ENCODE measurements at regions not wholly inside any gene's neighbourhood (a gene's known extent, or its start where the extent isn't known, plus 50 kb on each side); places are given as distances from the start of the nearest gene placed in this dataset.

DNA sequence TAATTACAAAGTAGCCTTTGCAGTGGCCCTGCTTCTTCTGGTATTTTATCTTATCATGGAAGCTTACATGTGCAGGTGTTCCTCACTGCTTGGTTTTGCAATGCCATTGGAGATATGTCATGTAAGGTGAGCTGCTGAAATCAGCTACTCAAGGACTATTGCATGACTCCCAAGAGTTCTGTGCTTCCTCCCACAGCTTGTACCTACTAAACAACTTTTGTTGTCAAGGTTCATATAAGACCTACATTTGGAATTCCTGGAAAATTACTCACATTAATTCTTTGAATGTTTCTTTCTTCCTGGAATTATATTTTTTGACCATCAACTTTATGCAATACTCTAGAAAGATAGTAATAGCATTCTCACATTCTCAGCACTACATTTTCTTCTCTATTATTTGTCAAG is 427.5 kb upstream of the HSF2 start:
- Histone ChIP-seq H3K27me3 (replicated peaks; ENCODE audit: control insufficient read depth, insufficient read depth, low read length) (no peaks in the 10 kb centered on the region), H3K9me3 (ENCODE audit: control insufficient read depth, low read length) (peaks cover 6% of the 10 kb centered on the region), H3K4me3 (ENCODE audit: low read length) (no peak overlapping the region), H3K9ac (ENCODE audit: low read length) (no peak overlapping the region), H3K4me1 (ENCODE audit: control insufficient read depth, insufficient read depth, low read length) (peaks cover 30% of the 10 kb centered on the region), H3K36me3 (ENCODE audit: control insufficient read depth, insufficient read depth, low read length, severe bottlenecking) (no peaks in the 10 kb centered on the region)
- DNase-seq (ENCODE audit: low read depth): peak; percentile 40

DNA sequence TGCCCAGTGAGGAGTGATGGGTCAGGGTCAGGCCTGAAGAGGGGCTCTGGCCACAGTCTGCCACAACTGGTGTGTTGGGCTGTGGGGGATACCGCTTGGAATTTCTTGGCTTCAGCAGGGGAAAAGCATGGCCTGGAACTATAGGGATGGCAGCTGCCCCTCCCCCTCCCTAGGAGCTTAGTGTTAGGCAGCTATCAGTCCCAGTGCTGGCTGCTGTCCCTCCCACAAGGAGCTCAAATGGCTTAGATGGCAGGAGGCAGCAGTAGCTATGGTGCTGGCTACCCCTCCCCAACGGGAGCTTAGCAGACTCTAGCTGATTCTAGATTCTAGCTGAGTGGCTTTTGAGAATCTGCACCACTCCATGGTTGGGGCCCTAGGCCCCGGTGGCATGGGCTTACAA is 414.5 kb upstream of the HSF2 start:
- Histone ChIP-seq H3K27me3 (replicated peaks; ENCODE audit: control insufficient read depth, insufficient read depth, low read length) (no peaks in the 10 kb centered on the region), H3K4me3 (ENCODE audit: low read length) (no peak overlapping the region), H3K9ac (ENCODE audit: low read length) (no peak overlapping the region), H3K4me1 (ENCODE audit: control insufficient read depth, insufficient read depth, low read length) (no peaks in the 10 kb centered on the region), H3K36me3 (ENCODE audit: control insufficient read depth, insufficient read depth, low read length, severe bottlenecking) (no peaks in the 10 kb centered on the region), H3K9me3 (ENCODE audit: control insufficient read depth, low read length) (peaks cover 3% of the 10 kb centered on the region)
- DNase-seq (ENCODE audit: low read depth): no peak

DNA sequence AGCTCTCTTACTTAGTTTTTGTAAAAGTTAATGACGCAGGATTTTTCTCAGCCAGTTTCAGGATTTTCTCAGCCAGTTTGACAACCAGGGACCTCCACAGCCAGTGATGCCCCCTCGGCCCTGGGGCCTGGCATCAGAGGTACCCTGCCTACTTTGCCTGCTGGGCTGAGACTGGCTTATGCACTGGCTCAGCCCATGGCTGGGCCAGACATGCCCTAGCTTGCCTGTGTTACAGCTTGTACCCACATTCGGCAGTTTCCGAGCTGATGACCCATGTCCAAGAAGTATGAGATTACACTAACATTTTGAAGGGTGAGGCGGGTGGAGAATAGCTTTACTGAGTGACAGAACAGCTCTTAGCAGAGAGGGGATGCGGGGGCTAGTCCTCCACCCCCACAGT is 406.1 kb upstream of the HSF2 start:
- Histone ChIP-seq H3K27me3 (replicated peaks; ENCODE audit: control insufficient read depth, insufficient read depth, low read length) (no peaks in the 10 kb centered on the region), H3K4me1 (ENCODE audit: control insufficient read depth, insufficient read depth, low read length) (peaks cover 1% of the 10 kb centered on the region), H3K4me3 (ENCODE audit: low read length) (no peak overlapping the region), H3K9me3 (ENCODE audit: control insufficient read depth, low read length) (no peaks in the 10 kb centered on the region), H3K36me3 (ENCODE audit: control insufficient read depth, insufficient read depth, low read length, severe bottlenecking) (no peaks in the 10 kb centered on the region), H3K9ac (ENCODE audit: low read length) (no peak overlapping the region)
- no peak for DNase-seq (ENCODE audit: low read depth)

DNA sequence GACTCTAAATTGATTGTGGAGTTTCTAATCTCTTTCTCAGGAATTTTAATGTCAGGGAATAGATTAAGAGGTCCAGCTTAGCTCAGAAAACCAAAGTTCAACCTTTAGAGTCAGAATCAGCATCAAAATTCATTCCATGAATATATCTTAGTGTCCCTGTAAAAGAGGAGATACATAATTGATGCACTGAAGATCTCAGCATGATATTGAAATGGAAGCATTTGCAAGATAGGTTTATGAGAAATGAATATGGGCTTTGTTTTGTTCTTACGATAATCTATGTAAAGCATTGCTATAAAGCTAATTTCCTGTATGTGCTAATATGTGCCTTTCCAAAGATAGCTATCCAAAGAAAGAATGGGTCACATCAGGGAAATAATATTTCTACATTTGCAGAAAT is 404.5 kb upstream of the HSF2 start:
- DNase-seq (ENCODE audit: low read depth): no peak
- no peaks in the 10 kb centered on the region for H3K9me3 ChIP-seq (ENCODE audit: control insufficient read depth, low read length)
- H3K36me3 ChIP-seq (ENCODE audit: control insufficient read depth, insufficient read depth, low read length, severe bottlenecking): no peaks in the 10 kb centered on the region
- no peak overlapping the region for H3K9ac ChIP-seq (ENCODE audit: low read length)
- peaks cover 5% of the 10 kb centered on the region for H3K4me1 ChIP-seq (ENCODE audit: control insufficient read depth, insufficient read depth, low read length)
- H3K27me3 ChIP-seq (replicated peaks; ENCODE audit: control insufficient read depth, insufficient read depth, low read length): no peaks in the 10 kb centered on the region
- H3K4me3 ChIP-seq (ENCODE audit: low read length): no peak overlapping the region

DNA sequence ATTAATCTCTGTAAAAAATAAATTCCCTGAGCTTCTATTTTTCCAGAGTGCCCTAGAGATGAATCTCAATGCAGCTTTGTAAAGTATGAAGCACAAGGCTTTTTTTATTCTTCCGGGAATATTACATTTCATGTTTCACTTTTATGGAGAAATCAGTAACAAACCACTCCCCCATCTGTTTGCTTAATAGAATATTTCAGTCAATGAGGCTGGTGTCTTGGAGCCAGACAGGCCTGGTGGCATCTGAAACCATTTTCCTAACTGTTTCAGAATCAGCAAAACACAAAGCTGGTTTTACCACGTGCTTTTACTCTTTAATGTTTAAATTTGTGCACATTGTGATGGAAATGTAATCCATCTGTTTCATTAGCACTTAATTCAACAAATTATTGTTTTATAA is 400.8 kb upstream of the HSF2 start:
- Histone ChIP-seq H3K9ac (ENCODE audit: low read length) (no peak overlapping the region), H3K27me3 (replicated peaks; ENCODE audit: control insufficient read depth, insufficient read depth, low read length) (no peaks in the 10 kb centered on the region), H3K4me3 (ENCODE audit: low read length) (no peak overlapping the region), H3K9me3 (ENCODE audit: control insufficient read depth, low read length) (no peaks in the 10 kb centered on the region), H3K4me1 (ENCODE audit: control insufficient read depth, insufficient read depth, low read length) (peaks cover 5% of the 10 kb centered on the region), H3K36me3 (ENCODE audit: control insufficient read depth, insufficient read depth, low read length, severe bottlenecking) (no peaks in the 10 kb centered on the region)
- peak; percentile 27 for DNase-seq (ENCODE audit: low read depth)

DNA sequence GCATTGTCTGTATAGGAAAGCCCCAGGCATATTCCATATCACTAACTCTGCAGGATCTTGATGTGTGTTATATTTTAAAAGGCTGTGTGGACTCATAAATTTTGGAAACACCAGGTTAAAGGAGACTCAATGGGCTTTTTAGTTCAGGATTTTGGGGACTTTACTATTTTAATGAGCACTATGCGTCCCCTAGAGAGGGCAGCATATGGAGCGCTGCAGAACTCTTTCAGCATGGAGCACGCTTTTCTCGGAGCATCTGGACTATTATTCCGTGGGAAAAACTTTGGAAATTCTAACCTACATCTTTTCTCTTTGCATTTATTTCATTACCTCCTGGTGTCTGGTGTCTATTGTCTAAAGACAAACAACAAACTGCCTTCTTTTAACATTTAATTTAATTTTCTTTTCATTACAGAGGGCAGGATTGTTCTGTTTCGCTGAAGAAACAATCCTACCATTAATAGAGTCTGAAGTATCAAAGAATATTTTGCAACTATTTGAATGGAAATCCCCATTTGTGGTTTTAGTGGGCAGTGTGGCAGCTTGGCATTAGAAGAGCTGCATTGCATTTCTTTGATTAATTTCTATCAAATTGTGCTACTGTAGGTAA is 399.9 kb upstream of the HSF2 start:
- peaks cover 5% of the 10 kb centered on the region for H3K4me1 ChIP-seq (ENCODE audit: control insufficient read depth, insufficient read depth, low read length)
- H3K9me3 ChIP-seq (ENCODE audit: control insufficient read depth, low read length): no peaks in the 10 kb centered on the region
- no peak overlapping the region for H3K4me3 ChIP-seq (ENCODE audit: low read length)
- H3K9ac ChIP-seq (ENCODE audit: low read length): no peak overlapping the region
- no peaks in the 10 kb centered on the region for H3K36me3 ChIP-seq (ENCODE audit: control insufficient read depth, insufficient read depth, low read length, severe bottlenecking)
- DNase-seq (ENCODE audit: low read depth): no peak
- H3K27me3 ChIP-seq (replicated peaks; ENCODE audit: control insufficient read depth, insufficient read depth, low read length): no peaks in the 10 kb centered on the region

DNA sequence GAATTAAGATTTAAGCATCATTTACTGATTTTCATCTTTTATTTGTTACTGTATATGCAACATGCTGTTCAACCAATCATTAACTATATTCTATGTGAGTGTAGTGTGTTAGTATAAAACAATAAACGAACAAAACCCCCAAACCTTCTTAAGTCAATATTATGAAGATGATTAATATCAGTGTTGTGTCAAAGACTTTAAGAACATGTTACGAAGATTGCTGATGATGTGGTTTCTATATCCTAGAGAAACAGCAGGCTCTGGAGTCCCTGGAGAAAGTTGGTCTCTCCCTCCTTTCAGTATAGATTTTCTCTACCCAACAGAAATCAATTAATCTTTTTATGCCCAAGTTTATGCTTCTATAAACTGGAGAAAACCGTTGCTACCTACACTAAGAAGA is 393.8 kb upstream of the HSF2 start:
- no peaks in the 10 kb centered on the region for H3K36me3 ChIP-seq (ENCODE audit: control insufficient read depth, insufficient read depth, low read length, severe bottlenecking)
- no peaks in the 10 kb centered on the region for H3K4me1 ChIP-seq (ENCODE audit: control insufficient read depth, insufficient read depth, low read length)
- no peaks in the 10 kb centered on the region for H3K27me3 ChIP-seq (replicated peaks; ENCODE audit: control insufficient read depth, insufficient read depth, low read length)
- DNase-seq (ENCODE audit: low read depth): no peak
- no peak overlapping the region for H3K9ac ChIP-seq (ENCODE audit: low read length)
- H3K9me3 ChIP-seq (ENCODE audit: control insufficient read depth, low read length): no peaks in the 10 kb centered on the region
- H3K4me3 ChIP-seq (ENCODE audit: low read length): no peak overlapping the region

DNA sequence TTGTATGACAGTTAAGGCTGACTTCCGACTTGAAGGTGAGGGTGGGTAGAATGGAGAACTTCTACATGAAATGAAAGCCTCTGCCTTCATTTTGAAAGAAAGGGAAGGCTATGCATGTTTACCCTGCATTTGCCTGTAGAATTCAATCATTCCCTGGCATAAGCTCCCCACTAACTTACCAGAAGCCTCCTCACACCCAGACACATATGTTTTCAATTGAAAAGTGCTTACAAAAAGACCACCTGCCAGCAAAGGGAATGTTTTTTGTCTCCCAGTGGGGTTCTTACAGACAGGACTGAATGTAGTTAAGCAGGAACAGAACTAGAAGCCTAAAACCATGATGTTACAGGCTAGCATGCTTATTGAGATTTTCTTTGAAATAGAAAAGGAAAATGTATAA is 392.1 kb upstream of the HSF2 start:
- H3K27me3 ChIP-seq (replicated peaks; ENCODE audit: control insufficient read depth, insufficient read depth, low read length): no peaks in the 10 kb centered on the region
- DNase-seq (ENCODE audit: low read depth): peak; percentile 40

DNA sequence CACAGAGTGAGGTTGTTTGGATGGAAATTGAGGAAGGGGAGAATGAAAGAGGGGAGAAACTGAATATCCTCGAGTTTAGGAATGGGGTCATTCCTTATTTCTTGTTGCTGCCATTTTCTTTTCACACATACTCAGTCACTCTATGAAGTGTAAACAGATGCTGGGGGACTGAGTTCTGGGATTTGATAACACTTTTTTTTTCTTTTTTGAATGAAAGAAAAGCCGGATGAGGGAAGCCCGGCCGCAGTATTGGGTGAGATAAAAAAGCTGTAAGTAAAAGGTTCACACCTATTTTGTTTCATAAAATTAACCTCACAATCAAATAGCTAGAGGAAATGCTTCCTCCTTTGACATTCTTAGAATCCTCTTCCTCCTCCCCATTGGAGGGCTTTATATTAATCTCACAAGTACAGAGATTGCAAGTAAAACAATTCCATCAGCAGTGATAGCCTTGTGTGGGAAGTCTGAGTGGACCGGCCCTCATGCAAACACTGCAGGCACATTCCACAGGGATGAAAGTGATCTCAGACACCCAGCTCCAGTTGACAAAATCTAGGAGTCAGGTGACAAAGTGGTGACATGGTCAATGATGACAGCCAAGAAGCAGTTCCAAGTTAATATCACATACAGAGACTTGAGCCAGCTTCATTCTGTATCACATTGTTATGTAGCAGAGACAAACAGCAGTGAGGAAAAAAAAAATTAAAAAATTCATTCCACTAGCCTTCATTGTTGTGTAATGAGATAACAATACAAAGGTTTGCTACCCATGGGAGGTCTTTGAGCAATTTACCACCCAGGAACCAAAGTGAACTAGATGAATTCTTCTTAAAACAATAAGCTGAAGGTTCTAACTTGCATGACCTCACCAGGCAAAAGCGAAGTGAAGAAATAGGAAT is 391.1 kb upstream of the HSF2 start:
- Histone ChIP-seq H3K4me3 (ENCODE audit: low read length) (no peak overlapping the region), H3K9me3 (ENCODE audit: control insufficient read depth, low read length) (no peaks in the 10 kb centered on the region), H3K4me1 (ENCODE audit: control insufficient read depth, insufficient read depth, low read length) (no peaks in the 10 kb centered on the region), H3K27me3 (replicated peaks; ENCODE audit: control insufficient read depth, insufficient read depth, low read length) (no peaks in the 10 kb centered on the region), H3K36me3 (ENCODE audit: control insufficient read depth, insufficient read depth, low read length, severe bottlenecking) (no peaks in the 10 kb centered on the region), H3K9ac (ENCODE audit: low read length) (no peak overlapping the region)
- peak; percentile 43 for DNase-seq (ENCODE audit: low read depth)

More for the DNA sequence above, 392.1 kb upstream of the HSF2 start:
- no peak overlapping the region for H3K9ac ChIP-seq (ENCODE audit: low read length)
- no peaks in the 10 kb centered on the region for H3K4me1 ChIP-seq (ENCODE audit: control insufficient read depth, insufficient read depth, low read length)
- H3K4me3 ChIP-seq (ENCODE audit: low read length): no peak overlapping the region
- H3K9me3 ChIP-seq (ENCODE audit: control insufficient read depth, low read length): no peaks in the 10 kb centered on the region
- no peaks in the 10 kb centered on the region for H3K36me3 ChIP-seq (ENCODE audit: control insufficient read depth, insufficient read depth, low read length, severe bottlenecking)

DNA sequence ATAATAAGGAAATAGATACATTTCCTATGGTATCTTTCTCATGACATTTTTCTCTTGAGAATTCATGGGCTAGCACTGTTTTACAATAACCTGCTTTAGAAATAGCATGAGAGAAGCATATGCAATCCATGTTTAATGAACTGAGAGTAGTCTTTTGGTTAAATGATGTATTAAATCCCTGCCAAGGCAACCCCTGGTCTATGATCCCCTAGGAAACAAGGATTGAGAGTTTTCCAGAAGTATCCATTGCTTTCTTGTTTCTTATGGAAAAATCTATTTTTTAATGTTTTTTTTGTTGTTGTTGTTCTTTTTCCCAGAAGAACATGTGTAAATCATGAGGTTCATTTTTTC is 390.5 kb upstream of the HSF2 start:
- Histone ChIP-seq H3K4me3 (ENCODE audit: low read length) (no peak overlapping the region), H3K9ac (ENCODE audit: low read length) (no peak overlapping the region), H3K4me1 (ENCODE audit: control insufficient read depth, insufficient read depth, low read length) (no peaks in the 10 kb centered on the region), H3K9me3 (ENCODE audit: control insufficient read depth, low read length) (no peaks in the 10 kb centered on the region), H3K27me3 (replicated peaks; ENCODE audit: control insufficient read depth, insufficient read depth, low read length) (no peaks in the 10 kb centered on the region), H3K36me3 (ENCODE audit: control insufficient read depth, insufficient read depth, low read length, severe bottlenecking) (no peaks in the 10 kb centered on the region)
- no peak for DNase-seq (ENCODE audit: low read depth)

DNA sequence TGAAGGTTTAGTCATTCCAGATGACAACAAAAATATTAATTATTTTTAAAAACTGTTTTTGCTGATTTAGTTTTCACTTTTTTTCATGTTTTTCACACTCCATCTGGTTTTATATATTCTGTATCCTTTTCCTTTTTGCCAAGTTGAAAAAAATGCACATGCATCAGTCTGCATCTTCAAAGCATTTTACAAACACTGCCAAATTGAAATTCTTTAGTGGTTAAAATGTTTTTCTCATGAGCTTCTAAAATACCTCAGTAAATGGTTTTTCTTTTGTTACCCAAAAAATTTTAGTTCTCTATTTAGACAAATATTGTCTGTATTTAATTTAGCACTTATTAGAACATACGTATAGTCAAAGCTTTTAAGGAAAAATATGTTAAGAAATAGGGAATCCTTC is 386.9 kb upstream of the HSF2 start:
- DNase-seq (ENCODE audit: low read depth): peak; percentile 55
- H3K4me1 ChIP-seq (ENCODE audit: control insufficient read depth, insufficient read depth, low read length): no peaks in the 10 kb centered on the region
- no peaks in the 10 kb centered on the region for H3K27me3 ChIP-seq (replicated peaks; ENCODE audit: control insufficient read depth, insufficient read depth, low read length)
- H3K9ac ChIP-seq (ENCODE audit: low read length): no peak overlapping the region
- no peak overlapping the region for H3K4me3 ChIP-seq (ENCODE audit: low read length)
- H3K9me3 ChIP-seq (ENCODE audit: control insufficient read depth, low read length): no peaks in the 10 kb centered on the region
- H3K36me3 ChIP-seq (ENCODE audit: control insufficient read depth, insufficient read depth, low read length, severe bottlenecking): no peaks in the 10 kb centered on the region
